Dedifferentiated amniotic fluid mesenchymal stem cell (primary cell): ENCODE measurements at regions not wholly inside any gene's neighbourhood (a gene's known extent, or its start where the extent isn't known, plus 50 kb on each side); places are given as distances from the start of the nearest gene placed in this dataset.

ENCODE experiments used
- DNase-seq: peaks from one replicate; pipeline ENCODE4 v3.0.0-alpha.2; 2016; ENCODE audit errors: extremely low spot score

GRCh38 chr2:9082158-9082557 lies 78.7 kb upstream of the MBOAT2 start:
- no peak for DNase-seq

DNA sequence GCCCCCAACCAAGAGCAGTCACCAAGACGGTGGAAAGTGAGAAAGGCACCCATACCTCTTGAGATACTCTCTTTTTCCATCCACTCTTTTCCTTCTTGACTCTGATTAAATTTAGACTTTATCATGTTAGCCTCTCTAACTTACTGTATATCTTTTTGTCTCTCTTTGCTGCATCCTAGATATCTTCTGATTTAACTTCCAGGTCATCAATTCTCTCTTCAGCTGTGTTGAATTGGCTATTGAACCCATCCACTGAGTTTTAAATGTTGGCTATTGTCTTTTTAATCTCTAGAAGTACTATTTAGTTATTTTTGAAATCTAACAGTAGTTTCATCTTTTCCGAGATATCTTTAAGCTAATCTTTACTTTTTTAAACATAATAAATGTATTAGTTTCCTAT lies 78.3 kb upstream of the MBOAT2 start:
- DNase-seq: no peak

DNA sequence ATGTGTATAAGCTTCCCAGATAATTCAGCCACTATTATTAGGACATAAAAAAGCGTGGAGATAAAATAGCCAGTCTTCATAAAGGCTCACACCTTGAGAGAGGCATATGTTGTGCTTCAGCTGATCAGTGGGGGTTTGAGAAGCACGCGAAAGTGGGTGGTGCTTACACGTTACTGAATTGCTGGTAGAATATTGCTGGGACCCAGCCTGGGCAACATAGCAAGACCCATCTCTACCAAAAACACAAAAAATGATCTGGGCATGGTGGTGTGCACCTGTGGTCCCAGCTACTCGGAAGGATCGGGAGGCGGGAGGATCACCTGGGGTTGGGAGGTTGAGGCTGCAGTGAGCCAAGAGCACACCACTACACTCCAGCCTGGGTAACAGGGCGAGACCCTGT lies 74.9 kb upstream of the MBOAT2 start:
- no peak for DNase-seq

DNA sequence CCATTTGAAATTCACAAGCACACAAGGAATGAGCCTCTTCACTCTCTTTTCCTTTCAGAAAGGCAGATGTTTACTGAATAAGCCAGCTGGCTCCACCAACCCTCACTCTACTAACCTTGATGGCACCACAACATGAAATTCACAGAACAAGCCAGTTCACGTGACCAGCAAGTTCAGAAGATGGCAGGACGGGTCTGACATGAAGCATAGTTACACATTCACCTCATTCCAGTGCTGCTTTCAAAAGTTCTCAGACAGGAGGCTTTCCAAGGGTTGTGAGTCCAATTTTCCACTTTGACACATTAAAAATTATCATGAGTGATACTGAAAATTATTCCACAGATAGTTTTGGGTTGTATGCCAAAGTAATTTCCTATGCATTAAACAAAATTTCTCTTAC lies 74.2 kb upstream of the MBOAT2 start:
- no peak for DNase-seq

- DNase-seq: no peak
These were observed 73.3 kb upstream of the MBOAT2 start for GRCh38 chr2:9076755-9077154.

DNA sequence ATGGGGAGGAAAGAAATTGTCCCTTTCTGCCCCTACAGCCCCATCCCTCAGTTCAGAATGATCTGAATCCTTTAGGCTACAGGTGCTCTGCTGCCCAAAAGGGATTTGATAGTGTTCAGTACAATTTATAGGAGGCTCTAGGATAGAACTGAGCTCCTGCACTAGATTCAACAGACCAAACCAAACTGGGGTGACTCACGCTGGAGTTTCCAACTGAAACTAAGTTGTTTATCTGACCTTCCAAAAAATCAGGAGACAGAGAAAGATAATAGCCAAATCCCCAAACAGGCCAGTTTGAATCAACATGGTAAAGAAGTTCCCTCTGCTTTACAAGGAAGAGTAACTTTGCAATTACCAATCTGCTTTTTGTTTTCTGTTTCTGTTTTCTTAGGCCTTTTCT lies 72.7 kb upstream of the MBOAT2 start:
- DNase-seq: no peak

GRCh38 chr2:9074930-9075329 lies 71.4 kb upstream of the MBOAT2 start:
- no peak for DNase-seq

DNA sequence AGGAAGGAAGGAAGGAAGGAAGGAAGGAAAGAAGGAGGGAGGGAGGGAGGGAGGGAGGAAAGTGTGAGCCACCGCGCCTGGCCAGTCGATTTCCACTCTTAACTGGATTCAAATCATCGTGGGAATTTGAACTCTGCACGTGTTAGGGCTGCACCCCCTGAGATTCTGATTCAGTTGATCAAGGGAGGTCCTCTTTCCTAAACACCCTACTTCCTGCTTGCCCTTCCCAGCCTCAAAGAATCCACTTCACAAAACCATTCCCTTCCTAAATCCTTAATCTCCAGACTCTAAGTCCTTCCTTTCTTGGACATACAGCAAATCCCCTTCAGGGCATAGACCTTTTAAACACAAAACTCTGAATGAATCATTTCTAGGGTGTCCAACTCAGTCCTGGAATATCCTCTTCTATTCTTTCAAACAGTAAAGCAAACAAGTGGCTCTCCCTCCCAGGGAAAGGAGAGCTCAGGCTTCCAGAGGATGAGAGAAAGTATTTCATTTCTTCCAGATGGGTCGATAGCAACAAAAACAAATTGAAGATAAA lies 68.2 kb upstream of the MBOAT2 start:
- DNase-seq: no peak

GRCh38 chr2:9071032-9071431 lies 67.5 kb upstream of the MBOAT2 start:
- no peak for DNase-seq

GRCh38 chr2:9069543-9069942 lies 66.1 kb upstream of the MBOAT2 start:
- no peak for DNase-seq

DNA sequence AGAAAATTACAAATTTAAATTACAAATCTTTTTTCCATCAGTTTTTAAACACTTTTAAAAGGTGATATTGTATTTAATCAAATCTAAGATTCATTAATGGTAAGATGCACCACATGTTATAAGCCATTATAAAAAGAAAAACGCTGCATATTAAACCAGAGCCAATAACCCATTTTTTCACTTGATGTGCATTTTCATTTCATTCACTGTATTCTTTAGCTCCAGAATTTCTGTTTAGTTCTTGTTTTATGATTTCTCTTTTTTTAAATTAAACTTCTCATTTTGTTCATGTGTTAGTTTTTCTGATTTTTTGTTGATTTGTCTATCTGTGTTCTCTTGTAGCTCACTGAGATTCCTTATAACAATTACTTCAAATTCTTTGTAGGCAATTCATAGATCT lies 62.4 kb upstream of the MBOAT2 start:
- no peak for DNase-seq

DNA sequence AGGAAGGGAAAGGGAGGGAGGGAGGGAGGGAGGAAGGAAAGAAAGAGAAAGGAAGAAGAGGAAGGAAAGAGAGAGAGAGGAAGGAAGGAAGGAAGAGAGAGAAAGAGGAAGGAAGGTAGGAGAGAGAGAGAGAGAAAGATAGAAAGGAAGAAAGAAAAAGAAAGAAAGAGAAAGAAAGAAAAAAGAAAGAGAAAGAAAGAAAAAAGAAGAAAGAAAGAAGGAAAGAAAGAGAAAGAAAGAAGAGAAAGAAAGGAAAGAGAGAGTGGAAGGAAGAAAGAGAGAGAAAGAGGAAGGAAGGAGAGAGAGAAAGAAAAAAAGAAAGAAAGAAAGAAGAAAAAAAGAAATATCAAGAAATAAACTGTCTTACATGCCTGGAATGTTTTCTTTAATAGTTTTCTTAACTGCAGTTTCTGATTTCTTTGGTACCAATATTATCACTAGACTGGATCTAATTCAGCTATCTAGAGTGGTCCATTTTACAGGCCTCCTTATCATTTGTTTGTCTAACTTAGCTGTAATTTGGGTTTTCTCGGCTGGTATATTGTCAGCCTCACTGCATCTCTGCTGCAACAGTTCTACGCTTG lies 59.6 kb upstream of the MBOAT2 start:
- DNase-seq: no peak

DNA sequence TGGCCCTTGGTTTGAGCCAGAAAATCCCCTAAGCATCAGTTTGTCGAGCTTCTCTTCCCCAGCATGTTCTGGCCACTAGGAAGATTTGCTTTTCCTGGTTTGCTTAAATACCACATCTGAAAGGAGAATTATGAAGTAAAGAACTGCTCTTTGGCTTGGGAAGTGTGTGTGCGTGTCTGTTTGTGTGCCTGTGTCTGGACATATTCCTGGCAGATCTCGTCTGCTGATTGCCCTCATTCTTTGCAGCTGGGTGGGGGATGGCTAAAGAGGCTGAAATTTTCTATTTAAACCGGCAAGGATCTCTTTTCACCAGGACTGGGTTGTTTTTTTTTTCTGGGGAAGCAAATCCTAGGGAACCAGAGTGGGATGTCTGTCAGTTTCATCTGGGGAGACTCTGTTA lies 57.3 kb upstream of the MBOAT2 start:
- no peak for DNase-seq

DNA sequence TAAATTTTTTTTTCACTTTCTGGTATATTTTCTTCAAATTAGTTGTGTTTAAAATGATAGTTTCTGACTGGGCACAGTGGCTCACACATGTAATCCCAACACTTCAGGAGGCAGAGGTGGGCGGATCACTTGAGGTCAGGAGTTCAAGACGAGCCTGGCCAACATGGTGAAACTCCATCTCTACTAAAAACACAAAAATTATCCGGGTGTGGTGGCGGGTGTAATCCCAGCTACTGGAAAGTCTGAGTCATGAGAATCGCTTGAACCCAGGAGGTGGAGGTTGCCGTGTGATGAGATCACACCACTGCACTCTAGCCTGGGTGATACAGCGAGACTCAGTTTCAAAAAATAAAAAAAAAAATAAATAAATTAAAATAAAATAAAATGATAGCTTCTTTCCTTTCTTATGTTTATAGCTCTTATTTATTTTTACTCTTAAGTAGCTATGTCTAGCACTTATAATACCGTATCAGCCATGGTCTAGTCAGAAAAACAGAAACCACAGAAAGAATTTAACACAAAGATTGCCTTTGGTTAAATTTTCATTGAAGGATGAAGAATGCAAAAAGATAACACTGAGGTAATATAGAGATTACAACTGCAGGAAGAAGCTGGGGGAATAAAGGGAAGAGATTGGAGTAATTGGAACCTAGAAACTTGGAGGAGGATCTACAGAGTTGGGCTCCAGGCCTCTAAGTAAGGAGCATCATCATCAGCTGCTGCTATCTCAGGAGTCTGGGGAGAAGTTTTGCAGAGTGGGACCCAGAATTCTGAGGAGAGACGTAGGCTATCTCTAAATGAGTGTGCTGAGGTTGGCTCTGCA lies 54.7 kb upstream of the MBOAT2 start:
- DNase-seq: peak; percentile 45

GRCh38 chr2:9055471-9055870 lies 52.0 kb upstream of the MBOAT2 start:
- no peak for DNase-seq

- no peak for DNase-seq
These were observed 50.0 kb upstream of the MBOAT2 start for GRCh38 chr2:9053534-9053931.
